HEK293 (cell line): ENCODE measurements at regions not wholly inside any gene's neighbourhood (a gene's known extent, or its start where the extent isn't known, plus 50 kb on each side); places are given as distances from the start of the nearest gene placed in this dataset.
"Not testable (repeated sequence)": the region's sequence is repeated elsewhere in the genome, so short reads cannot be mapped to it uniquely, and the experiment has no call there.

Experiments used
- CTCF ChIA-PET: fragments of 350-600 bp; formaldehyde crosslinking; extraction: SDS; loops from one replicate; lab custom pipeline; 2021; ENCODE audit warnings: antibody characterized with exemption; lab: Yijun Ruan, JAX
- POLR2A ChIA-PET: fragments of 300-600 bp; formaldehyde crosslinking; extraction: SDS; loops from one replicate; lab custom pipeline; 2020; ENCODE audit warnings: antibody characterized with exemption, inconsistent platforms; lab: Yijun Ruan, JAX
- H3K27ac ChIP-seq: fragments of 200-500 bp; sonication (Bioruptor generic); 2 replicates; pipeline ENCODE4 v1.5.1; 2014; ENCODE audit warnings: low read depth, low read length, control low read depth, inconsistent platforms; ENCODE audit errors: extremely low read depth
- H3K36me3 ChIP-seq, 2 experiments: fragments of 200-500 bp in 1 of 2; sonication (Bioruptor generic) in 1 of 2; 1 replicate in 1 of 2; 2 replicates in 1 of 2; pipeline ENCODE4 v1.5.1; 2014 to 2017; ENCODE audit warnings: inconsistent platforms in 2 of 2, low read length in 2 of 2; ENCODE audit not compliant: control insufficient read depth in 2 of 2, insufficient read depth in 1 of 2
- H3K4me1 ChIP-seq: fragments of 200-500 bp; sonication (Bioruptor generic); 2 replicates; pipeline ENCODE4 v1.5.1; 2014; ENCODE audit warnings: mild to moderate bottlenecking, low read length, inconsistent platforms; ENCODE audit not compliant: control insufficient read depth, insufficient read depth
- H3K4me3 ChIP-seq: 2 replicates; pipeline ENCODE4 v1.5.1; 2011; ENCODE audit warnings: low read depth, mild to moderate bottlenecking, control low read depth, low read length, moderate library complexity
- H3K9me3 ChIP-seq: fragments of 200-500 bp; sonication (Bioruptor generic); 2 replicates; pipeline ENCODE4 v1.5.1; 2014; ENCODE audit warnings: low read depth, low read length, inconsistent platforms; ENCODE audit not compliant: control insufficient read depth, insufficient read depth
- PATZ1 ChIP-seq: fragments of 450-650 bp; formaldehyde crosslinking; IDR thresholded peaks from 2 replicates; pipeline ENCODE4 v1.5.1; 2016; ENCODE audit warnings: missing biosample characterization, missing genetic modification characterization
- PRDM2 ChIP-seq: fragments of 450-650 bp; formaldehyde crosslinking; IDR thresholded peaks from 2 replicates; pipeline ENCODE4 v1.5.1; 2016; ENCODE audit warnings: missing biosample characterization, missing genetic modification characterization, borderline replicate concordance
- SP7 ChIP-seq: fragments of 450-650 bp; formaldehyde crosslinking; IDR thresholded peaks from 2 replicates; pipeline ENCODE4 v1.5.1; 2016; ENCODE audit warnings: missing biosample characterization, missing genetic modification characterization
- ZIC2 ChIP-seq: fragments of 450-650 bp; formaldehyde crosslinking; IDR thresholded peaks from 2 replicates; pipeline ENCODE4 v1.5.1; 2016; ENCODE audit warnings: missing biosample characterization, missing genetic modification characterization
- ZNF114 ChIP-seq: fragments of 450-650 bp; formaldehyde crosslinking; IDR thresholded peaks from 2 replicates; pipeline ENCODE4 v1.5.0; 2017; ENCODE audit warnings: missing biosample characterization, missing genetic modification characterization
- ZNF274 ChIP-seq, 2 experiments: fragments of 200-500 bp in 1 of 2; fragments of 450-650 bp in 1 of 2; sonication (Bioruptor generic) in 1 of 2; formaldehyde crosslinking in 1 of 2; IDR thresholded peaks; 2 replicates each; pipeline versions ENCODE4 v1.5.1 to v1.6.1; 2014 to 2016; ENCODE audit warnings: borderline replicate concordance in 1 of 2, inconsistent platforms in 1 of 2, low read length in 1 of 2, missing biosample characterization in 1 of 2, missing genetic modification characterization in 1 of 2
- ZNF473 ChIP-seq: fragments of 450-650 bp; formaldehyde crosslinking; IDR thresholded peaks from 2 replicates; pipeline ENCODE4 v1.5.1; 2017; ENCODE audit warnings: missing biosample characterization, missing genetic modification characterization
- ZNF585B ChIP-seq: fragments of 450-650 bp; formaldehyde crosslinking; IDR thresholded peaks from 2 replicates; pipeline ENCODE4 v1.5.1; 2016; ENCODE audit warnings: missing biosample characterization, missing genetic modification characterization
- ZNF596 ChIP-seq: fragments of 450-650 bp; IDR thresholded peaks from 2 replicates; pipeline ENCODE4 v1.5.0; 2018; ENCODE audit warnings: missing biosample characterization, mild to moderate bottlenecking, missing genetic modification characterization, moderate library complexity
- ZNF600 ChIP-seq: fragments of 450-650 bp; formaldehyde crosslinking; IDR thresholded peaks from 2 replicates; pipeline ENCODE4 v1.5.1; 2016; ENCODE audit warnings: missing biosample characterization, missing genetic modification characterization
- ZNF670 ChIP-seq: fragments of 450-650 bp; formaldehyde crosslinking; IDR thresholded peaks from 2 replicates; pipeline ENCODE4 v1.5.1; 2016; ENCODE audit warnings: missing biosample characterization, missing genetic modification characterization, low read depth
- TF ChIP-seq, protein P1 (sequence below): fragments of 450-650 bp; formaldehyde crosslinking; IDR thresholded peaks from 2 replicates; pipeline ENCODE4 v1.5.1; 2016; ENCODE audit warnings: missing biosample characterization, missing genetic modification characterization, low read depth
- TF ChIP-seq, protein P2 (sequence below): fragments of 450-650 bp; IDR thresholded peaks from 2 replicates; pipeline ENCODE4 v1.5.1; 2018; ENCODE audit warnings: missing biosample characterization, missing genetic modification characterization
- TF ChIP-seq, protein P3 (sequence below): fragments of 450-650 bp; formaldehyde crosslinking; IDR thresholded peaks from 2 replicates; pipeline ENCODE4 v1.5.1; 2017; ENCODE audit warnings: missing biosample characterization, missing genetic modification characterization

GRCh38 chr13:97544031-97544765, 110.2 kb downstream of the RAP2A start (continued):
- TF ChIP-seq PATZ1 (tag by site-specific recombination), result no peak
- no peak for TF ChIP-seq ZNF596 (tag by site-specific recombination)
- no peak for TF ChIP-seq ZNF600 (tag by site-specific recombination)
- TF ChIP-seq PRDM2, result no peak
- TF ChIP-seq, protein P1, sequence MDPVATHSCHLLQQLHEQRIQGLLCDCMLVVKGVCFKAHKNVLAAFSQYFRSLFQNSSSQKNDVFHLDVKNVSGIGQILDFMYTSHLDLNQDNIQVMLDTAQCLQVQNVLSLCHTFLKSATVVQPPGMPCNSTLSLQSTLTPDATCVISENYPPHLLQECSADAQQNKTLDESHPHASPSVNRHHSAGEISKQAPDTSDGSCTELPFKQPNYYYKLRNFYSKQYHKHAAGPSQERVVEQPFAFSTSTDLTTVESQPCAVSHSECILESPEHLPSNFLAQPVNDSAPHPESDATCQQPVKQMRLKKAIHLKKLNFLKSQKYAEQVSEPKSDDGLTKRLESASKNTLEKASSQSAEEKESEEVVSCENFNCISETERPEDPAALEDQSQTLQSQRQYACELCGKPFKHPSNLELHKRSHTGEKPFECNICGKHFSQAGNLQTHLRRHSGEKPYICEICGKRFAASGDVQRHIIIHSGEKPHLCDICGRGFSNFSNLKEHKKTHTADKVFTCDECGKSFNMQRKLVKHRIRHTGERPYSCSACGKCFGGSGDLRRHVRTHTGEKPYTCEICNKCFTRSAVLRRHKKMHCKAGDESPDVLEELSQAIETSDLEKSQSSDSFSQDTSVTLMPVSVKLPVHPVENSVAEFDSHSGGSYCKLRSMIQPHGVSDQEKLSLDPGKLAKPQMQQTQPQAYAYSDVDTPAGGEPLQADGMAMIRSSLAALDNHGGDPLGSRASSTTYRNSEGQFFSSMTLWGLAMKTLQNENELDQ (tag by site-specific recombination), result no peak
- no peak for TF ChIP-seq ZNF274 (IDR thresholded peaks at IDR 0.05; ENCODE audit: low read length)
- TF ChIP-seq ZNF274 (tag by site-specific recombination; IDR thresholded peaks at IDR 0.05; ENCODE audit: borderline replicate concordance), result no peak
- TF ChIP-seq, protein P2, sequence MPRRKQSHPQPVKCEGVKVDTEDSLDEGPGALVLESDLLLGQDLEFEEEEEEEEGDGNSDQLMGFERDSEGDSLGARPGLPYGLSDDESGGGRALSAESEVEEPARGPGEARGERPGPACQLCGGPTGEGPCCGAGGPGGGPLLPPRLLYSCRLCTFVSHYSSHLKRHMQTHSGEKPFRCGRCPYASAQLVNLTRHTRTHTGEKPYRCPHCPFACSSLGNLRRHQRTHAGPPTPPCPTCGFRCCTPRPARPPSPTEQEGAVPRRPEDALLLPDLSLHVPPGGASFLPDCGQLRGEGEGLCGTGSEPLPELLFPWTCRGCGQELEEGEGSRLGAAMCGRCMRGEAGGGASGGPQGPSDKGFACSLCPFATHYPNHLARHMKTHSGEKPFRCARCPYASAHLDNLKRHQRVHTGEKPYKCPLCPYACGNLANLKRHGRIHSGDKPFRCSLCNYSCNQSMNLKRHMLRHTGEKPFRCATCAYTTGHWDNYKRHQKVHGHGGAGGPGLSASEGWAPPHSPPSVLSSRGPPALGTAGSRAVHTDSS, result no peak

- H3K9me3 ChIP-seq, H3K4me1 ChIP-seq, H3K4me3 ChIP-seq, H3K27ac ChIP-seq, POLR2A ChIA-PET, CTCF ChIA-PET, H3K36me3 ChIP-seq: not testable (repeated sequence)
These were observed 111.1 kb downstream of the RAP2A start for GRCh38 chr13:97544971-97545499.

GRCh38 chr13:97548138-97548537, 114.2 kb downstream of the RAP2A start:
- Histone ChIP-seq H3K9me3 (no peaks in the 10 kb centered on the region), H3K36me3 (no peaks in the 10 kb centered on the region), H3K4me1 (no peaks in the 10 kb centered on the region), H3K27ac (no peak overlapping the region), H3K4me3 (no peak overlapping the region)
- ChIA-PET POLR2A (interaction anchor here (1.3 kb wide), 1 partner anchor 115 kb away, joined by 4 read pairs; the partner anchor contains the start of gene RAP2A), CTCF (no interaction called here)
- TF ChIP-seq ZNF670 (tag by site-specific recombination), result no peak
- no peak for TF ChIP-seq ZNF585B (tag by site-specific recombination)
- no peak for TF ChIP-seq ZIC2
- TF ChIP-seq ZNF114, result no peak
- TF ChIP-seq, protein P3, sequence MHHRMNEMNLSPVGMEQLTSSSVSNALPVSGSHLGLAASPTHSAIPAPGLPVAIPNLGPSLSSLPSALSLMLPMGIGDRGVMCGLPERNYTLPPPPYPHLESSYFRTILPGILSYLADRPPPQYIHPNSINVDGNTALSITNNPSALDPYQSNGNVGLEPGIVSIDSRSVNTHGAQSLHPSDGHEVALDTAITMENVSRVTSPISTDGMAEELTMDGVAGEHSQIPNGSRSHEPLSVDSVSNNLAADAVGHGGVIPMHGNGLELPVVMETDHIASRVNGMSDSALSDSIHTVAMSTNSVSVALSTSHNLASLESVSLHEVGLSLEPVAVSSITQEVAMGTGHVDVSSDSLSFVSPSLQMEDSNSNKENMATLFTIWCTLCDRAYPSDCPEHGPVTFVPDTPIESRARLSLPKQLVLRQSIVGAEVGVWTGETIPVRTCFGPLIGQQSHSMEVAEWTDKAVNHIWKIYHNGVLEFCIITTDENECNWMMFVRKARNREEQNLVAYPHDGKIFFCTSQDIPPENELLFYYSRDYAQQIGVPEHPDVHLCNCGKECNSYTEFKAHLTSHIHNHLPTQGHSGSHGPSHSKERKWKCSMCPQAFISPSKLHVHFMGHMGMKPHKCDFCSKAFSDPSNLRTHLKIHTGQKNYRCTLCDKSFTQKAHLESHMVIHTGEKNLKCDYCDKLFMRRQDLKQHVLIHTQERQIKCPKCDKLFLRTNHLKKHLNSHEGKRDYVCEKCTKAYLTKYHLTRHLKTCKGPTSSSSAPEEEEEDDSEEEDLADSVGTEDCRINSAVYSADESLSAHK (tag by site-specific recombination), result no peak
- TF ChIP-seq ZNF473, result no peak
- TF ChIP-seq, protein P2, result no peak
- TF ChIP-seq SP7 (tag by site-specific recombination), result no peak
